Cardiac muscle cell (in vitro differentiated cells and primary cell): ENCODE measurements at regions not wholly inside any gene's neighbourhood (a gene's known extent, or its start where the extent isn't known, plus 50 kb on each side); places are given as distances from the start of the nearest gene placed in this dataset.
"Not testable (repeated sequence)": the region's sequence is repeated elsewhere in the genome, so short reads cannot be mapped to it uniquely, and the experiment has no call there.

Source experiments
- DNase-seq, 2 donors: peaks; one replicate each; pipeline versions ENCODE4 v3.0.0 to v3.0.0-alpha.2; 2010 to 2017; ENCODE audit warnings: low read depth in 1 of 2, low spot score in 1 of 2
- H3K27ac ChIP-seq: fragments of 200-600 bp; sonication (generic); 2 replicates; pipeline ENCODE4 v1.5.1; 2016
- H3K27me3 ChIP-seq: fragments of 200-600 bp; sonication (generic); 2 replicates; pipeline ENCODE4 v1.6.0; 2016; ENCODE audit warnings: control low read depth
- H3K36me3 ChIP-seq: fragments of 200-600 bp; sonication (generic); 2 replicates; pipeline ENCODE4 v1.5.1; 2016; ENCODE audit warnings: control low read depth
- H3K4me1 ChIP-seq: fragments of 200-600 bp; sonication (generic); 2 replicates; pipeline ENCODE4 v1.8.1; 2017; ENCODE audit warnings: low read depth, mild to moderate bottlenecking, mixed run types
- H3K4me3 ChIP-seq: fragments of 200-600 bp; sonication (generic); 2 replicates; pipeline ENCODE4 v1.5.1; 2016; ENCODE audit warnings: mild to moderate bottlenecking
- H3K9me3 ChIP-seq: fragments of 200-600 bp; sonication (generic); 2 replicates; pipeline ENCODE4 v1.5.1; 2017; ENCODE audit warnings: low read depth, mild to moderate bottlenecking, control low read depth
- TF ChIP-seq, protein P1 (sequence below): IDR thresholded peaks from 2 replicates; pipeline ENCODE4 v1.5.1; 2012; ENCODE audit warnings: low read depth, mild to moderate bottlenecking, low read length

GRCh38 chr11:86738568-86738967 lies 61.8 kb upstream of the PRSS23 start:
- TF ChIP-seq, protein P1, sequence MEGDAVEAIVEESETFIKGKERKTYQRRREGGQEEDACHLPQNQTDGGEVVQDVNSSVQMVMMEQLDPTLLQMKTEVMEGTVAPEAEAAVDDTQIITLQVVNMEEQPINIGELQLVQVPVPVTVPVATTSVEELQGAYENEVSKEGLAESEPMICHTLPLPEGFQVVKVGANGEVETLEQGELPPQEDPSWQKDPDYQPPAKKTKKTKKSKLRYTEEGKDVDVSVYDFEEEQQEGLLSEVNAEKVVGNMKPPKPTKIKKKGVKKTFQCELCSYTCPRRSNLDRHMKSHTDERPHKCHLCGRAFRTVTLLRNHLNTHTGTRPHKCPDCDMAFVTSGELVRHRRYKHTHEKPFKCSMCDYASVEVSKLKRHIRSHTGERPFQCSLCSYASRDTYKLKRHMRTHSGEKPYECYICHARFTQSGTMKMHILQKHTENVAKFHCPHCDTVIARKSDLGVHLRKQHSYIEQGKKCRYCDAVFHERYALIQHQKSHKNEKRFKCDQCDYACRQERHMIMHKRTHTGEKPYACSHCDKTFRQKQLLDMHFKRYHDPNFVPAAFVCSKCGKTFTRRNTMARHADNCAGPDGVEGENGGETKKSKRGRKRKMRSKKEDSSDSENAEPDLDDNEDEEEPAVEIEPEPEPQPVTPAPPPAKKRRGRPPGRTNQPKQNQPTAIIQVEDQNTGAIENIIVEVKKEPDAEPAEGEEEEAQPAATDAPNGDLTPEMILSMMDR = no peak
- no peak for DNase-seq
- Histone ChIP-seq H3K4me3 (no peak overlapping the region), H3K27me3 (no peaks in the 10 kb centered on the region), H3K27ac (no peak overlapping the region), H3K36me3 (no peaks in the 10 kb centered on the region), H3K4me1 (peaks cover 12% of the 10 kb centered on the region), H3K9me3 (no peaks in the 10 kb centered on the region)

DNA sequence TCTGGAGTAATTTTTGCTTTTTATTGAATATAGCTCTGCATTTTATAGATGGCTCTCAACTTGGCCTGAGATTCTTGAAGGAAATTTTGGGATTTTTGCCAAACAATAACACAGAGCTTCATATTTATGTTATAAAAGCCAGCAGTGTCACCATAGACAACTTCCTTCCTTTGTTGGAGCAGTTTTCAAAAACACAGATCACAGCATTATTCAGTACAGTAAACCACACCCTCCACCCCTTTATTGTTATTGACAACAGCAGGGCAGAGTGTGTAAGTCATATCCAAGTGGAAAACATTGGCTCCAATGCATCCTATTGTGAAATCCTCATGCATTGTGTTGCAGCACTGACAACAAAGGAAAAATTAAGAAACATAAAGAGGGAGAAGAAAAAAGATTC lies 62.6 kb upstream of the PRSS23 start:
- H3K4me1 ChIP-seq = peaks cover 12% of the 10 kb centered on the region

DNA sequence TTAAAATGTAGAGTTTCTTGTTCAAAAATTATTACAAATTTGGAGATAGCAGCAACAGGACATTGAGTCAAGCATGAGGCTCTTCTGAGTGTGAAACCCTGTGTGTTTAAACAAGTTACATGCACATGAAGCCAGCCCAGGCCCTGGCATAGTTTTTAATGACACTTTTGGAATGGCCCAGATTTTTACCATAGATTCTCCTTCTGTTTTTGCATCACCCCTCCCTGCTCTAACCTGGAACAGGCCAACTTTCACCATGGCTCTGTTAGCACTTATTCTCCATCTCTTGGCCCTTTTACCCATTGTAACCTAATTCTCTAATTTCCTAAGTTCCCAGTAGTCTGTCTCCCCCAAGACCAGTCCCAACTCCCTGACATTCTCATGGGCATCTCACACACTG lies 63.1 kb upstream of the PRSS23 start:
- H3K4me1 ChIP-seq = peaks cover 12% of the 10 kb centered on the region
- no peak overlapping the region for H3K27ac ChIP-seq

More for the DNA sequence above, 62.6 kb upstream of the PRSS23 start:
- no peaks in the 10 kb centered on the region for H3K36me3 ChIP-seq
- no peak overlapping the region for H3K4me3 ChIP-seq
- peak in 1 of 2 donors; percentile 87 for DNase-seq
- H3K27me3 ChIP-seq = no peaks in the 10 kb centered on the region
- H3K9me3 ChIP-seq = no peaks in the 10 kb centered on the region
- TF ChIP-seq, protein P1 = no peak
- H3K27ac ChIP-seq = no peak overlapping the region

DNA sequence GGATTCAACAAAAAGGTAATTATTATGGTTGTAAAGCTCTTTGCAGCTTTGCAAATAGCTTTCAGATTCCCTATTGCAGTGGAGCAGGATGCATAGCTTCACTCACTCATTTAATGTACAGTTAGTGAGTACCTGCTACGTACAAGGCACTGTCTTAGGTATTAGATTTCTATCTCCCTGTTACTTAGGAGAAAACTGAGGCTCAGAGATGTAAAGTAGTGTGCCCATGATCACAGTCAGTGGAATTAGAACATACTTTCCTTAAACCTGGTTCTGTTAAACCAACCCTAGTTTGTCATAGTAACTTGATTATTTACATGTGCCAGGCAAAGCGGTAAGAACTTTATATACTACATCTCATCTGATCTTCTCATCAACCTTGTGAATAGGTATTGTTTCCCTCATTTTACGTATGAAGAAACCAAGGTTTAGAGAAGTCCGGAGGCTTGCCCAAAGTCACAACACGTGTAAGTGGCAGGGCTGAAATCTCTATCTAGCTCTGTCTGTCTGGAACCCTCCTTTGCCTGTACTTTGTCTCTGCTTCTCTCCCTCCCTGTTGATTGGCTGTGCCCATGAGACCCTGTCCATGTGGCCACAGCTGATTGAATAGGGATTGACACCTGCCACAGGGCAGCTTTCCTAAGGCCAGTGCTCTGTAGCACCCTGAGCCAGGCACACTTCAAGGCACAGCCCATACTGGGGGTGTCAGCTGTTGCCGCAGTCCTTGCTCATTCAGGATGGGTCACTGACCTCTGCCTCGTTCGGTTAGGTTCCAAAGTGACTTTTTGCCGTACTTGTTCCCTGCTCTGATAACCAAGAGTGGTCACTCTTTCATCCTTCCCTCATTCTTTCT lies 63.8 kb upstream of the PRSS23 start:
- TF ChIP-seq, protein P1 = no peak
- DNase-seq = no peak
- no peaks in the 10 kb centered on the region for H3K27me3 ChIP-seq
- peaks cover 12% of the 10 kb centered on the region for H3K4me1 ChIP-seq
- no peaks in the 10 kb centered on the region for H3K9me3 ChIP-seq
- H3K27ac ChIP-seq = no peak overlapping the region
- no peak overlapping the region for H3K4me3 ChIP-seq
- no peaks in the 10 kb centered on the region for H3K36me3 ChIP-seq

More for the DNA sequence above, 63.1 kb upstream of the PRSS23 start:
- TF ChIP-seq, protein P1 = no peak
- no peaks in the 10 kb centered on the region for H3K36me3 ChIP-seq
- no peaks in the 10 kb centered on the region for H3K9me3 ChIP-seq
- no peak for DNase-seq
- no peaks in the 10 kb centered on the region for H3K27me3 ChIP-seq
- H3K4me3 ChIP-seq = no peak overlapping the region

DNA sequence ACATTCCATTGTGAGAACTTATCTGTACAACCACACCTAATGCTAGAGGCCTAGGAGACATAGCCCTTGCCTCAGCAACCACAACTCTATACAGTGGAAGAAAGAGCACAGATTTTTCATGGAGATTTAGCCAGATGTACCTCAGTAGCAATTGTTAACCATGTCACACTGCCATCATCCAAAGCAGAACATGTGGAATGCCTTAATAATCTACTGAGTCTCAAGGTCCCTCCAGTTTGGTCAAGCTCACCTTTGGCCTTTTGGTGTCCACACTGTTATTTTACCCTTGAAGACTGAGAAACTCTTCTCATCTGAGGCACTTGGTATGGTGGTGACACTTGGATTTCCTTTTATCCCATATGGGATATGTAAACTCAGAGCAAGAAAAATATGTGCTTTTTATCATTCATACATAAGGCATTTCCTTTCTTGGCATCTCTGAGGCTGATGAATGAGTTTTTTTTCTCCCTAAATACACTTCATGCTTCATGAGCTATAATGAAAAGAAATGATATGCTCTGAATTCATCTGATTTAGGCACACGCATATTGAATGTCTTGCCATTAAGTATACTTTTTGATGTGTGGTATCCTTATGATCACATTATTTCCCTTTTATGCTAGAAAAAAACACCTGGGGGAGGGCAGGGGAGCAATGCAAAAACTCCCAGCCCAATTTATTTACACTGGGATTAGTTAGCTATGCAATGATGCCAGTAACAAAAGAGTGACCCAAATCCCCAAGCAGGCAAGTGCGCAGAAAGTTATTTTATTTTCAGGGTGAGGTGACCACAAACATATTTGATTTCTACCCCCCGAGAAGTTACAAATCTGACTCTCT lies 63.3 kb upstream of the ME3 start:
- Histone ChIP-seq H3K9me3 (no peaks in the 10 kb centered on the region), H3K27ac (no peak overlapping the region), H3K27me3 (no peaks in the 10 kb centered on the region), H3K36me3 (no peaks in the 10 kb centered on the region), H3K4me3 (no peak overlapping the region), H3K4me1 (peaks cover 6% of the 10 kb centered on the region)
- TF ChIP-seq, protein P1 = no peak
- peak in 1 of 2 donors; percentile 77 for DNase-seq

DNA sequence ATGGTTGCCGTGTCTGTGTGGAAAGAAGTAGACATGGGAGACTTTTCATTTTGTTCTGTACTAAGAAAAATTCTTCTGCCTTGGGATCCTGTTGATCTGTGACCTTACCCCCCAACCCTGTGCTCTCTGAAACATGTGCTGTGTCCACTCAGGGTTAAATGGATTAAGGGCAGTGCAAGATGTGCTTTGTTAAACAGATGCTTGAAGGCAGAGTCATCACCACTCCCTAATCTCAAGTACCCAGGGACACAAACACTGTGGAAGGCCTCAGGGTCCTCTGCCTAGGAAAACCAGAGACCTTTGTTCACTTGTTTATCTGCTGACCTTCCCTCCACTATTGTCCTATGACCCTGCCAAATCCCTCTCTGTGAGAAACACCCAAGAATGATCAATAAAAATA lies 60.3 kb upstream of the ME3 start:
- not testable (repeated sequence) for H3K4me3 ChIP-seq, H3K27me3 ChIP-seq, H3K4me1 ChIP-seq, H3K9me3 ChIP-seq, H3K36me3 ChIP-seq, DNase-seq, H3K27ac ChIP-seq

- not testable (repeated sequence) for H3K27me3 ChIP-seq, DNase-seq, H3K36me3 ChIP-seq, H3K4me3 ChIP-seq, H3K4me1 ChIP-seq, H3K27ac ChIP-seq, H3K9me3 ChIP-seq
Observed at GRCh38 chr11:86732286-86732685, 59.9 kb upstream of the ME3 start.

DNA sequence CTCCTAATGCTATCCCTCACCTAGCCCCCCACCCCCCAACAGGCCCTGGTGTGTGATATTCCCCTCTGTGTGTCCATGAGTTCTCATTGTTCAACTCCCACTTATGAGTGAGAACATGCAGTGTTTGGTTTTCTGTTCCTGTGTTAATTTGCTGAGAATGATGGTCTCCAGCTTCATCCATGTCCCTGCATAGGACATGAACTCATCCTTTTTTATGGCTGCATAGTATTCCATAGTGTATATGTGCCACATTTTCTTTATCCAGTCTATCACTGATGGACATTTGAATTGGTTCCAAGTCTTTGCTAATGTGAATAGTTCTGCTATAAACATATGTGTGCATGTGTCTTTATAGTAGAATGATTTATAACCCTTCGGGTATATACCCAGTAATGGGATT lies 57.2 kb upstream of the ME3 start:
- not testable (repeated sequence) for H3K9me3 ChIP-seq, H3K27me3 ChIP-seq, H3K4me1 ChIP-seq, H3K36me3 ChIP-seq, H3K4me3 ChIP-seq, H3K27ac ChIP-seq, DNase-seq
